HepG2 (cell line): ENCODE measurements at regions not wholly inside any gene's neighbourhood (a gene's known extent, or its start where the extent isn't known, plus 50 kb on each side); places are given as distances from the start of the nearest gene placed in this dataset.

Experiments used
- ATAC-seq: fragments of 200-7000 bp; cut with Tn5 transposase; 3 replicates; pipeline ENCODE4 v1.9.1; 2020; ENCODE audit warnings: mild to moderate bottlenecking, moderate library complexity
- BruUV-seq: library from RNA; stranded (reverse); fragments of 400-500 nt; replicated peaks from 2 replicates; lab custom pipeline; 2021; lab: Mats Ljungman, UMichigan
- CTCF ChIA-PET: fragments of 300-600 bp; formaldehyde crosslinking; extraction: SDS; loops from one replicate; lab custom pipeline; 2021; ENCODE audit warnings: low total read pairs, inconsistent platforms, low intra/inter-chr PET ratio; lab: Yijun Ruan, JAX
- POLR2A ChIA-PET: fragments of 350-600 bp; sonication (Branson Sonifier 250); formaldehyde crosslinking; loops from one replicate; lab custom pipeline; 2020; ENCODE audit warnings: antibody characterized with exemption, inconsistent platforms; lab: Yijun Ruan, JAX
- DNase-seq: peaks from one replicate; pipeline ENCODE4 v3.0.0-alpha.2; 2015; ENCODE audit warnings: low spot score
- FAIRE-seq: peaks from 3 replicates; lab custom pipeline; 2011; peaks lifted over from hg19 to GRCh38; lab: Jason Lieb, UNC
- H2AFZ ChIP-seq: one replicate; pipeline ENCODE4 v1.6.1; 2011; ENCODE audit warnings: low read length, inconsistent platforms
- H3K27ac ChIP-seq: fragments of 300-600 bp; 3 replicates; pipeline ENCODE4 v1.8.0; 2011; ENCODE audit warnings: mixed run types, mild to moderate bottlenecking, mixed read lengths, low read length, inconsistent platforms; ENCODE audit not compliant: insufficient read depth; ENCODE audit errors: extremely low read length
- H3K27me3 ChIP-seq, 2 experiments: fragments of 200-600 bp in 1 of 2; 2 replicates in 1 of 2; 3 replicates in 1 of 2; pipeline versions ENCODE4 v1.6.0 to v1.8.0; 2011; ENCODE audit warnings: low read length in 2 of 2, mild to moderate bottlenecking in 2 of 2, moderate library complexity in 2 of 2, inconsistent platforms in 1 of 2; ENCODE audit not compliant: insufficient read depth in 2 of 2, control insufficient read depth in 1 of 2
- H3K36me3 ChIP-seq, 2 experiments: fragments of 200-600 bp in 1 of 2; replicated peaks in 1 of 2; 2 replicates in 1 of 2; 3 replicates in 1 of 2; pipeline versions ENCODE4 v1.5.1 to v1.8.0; 2011; ENCODE audit warnings: low read length in 2 of 2, inconsistent platforms in 1 of 2; ENCODE audit not compliant: insufficient read depth in 2 of 2, control insufficient read depth in 1 of 2
- H3K4me1 ChIP-seq: 2 replicates; pipeline ENCODE4 v1.5.1; 2012; ENCODE audit warnings: low read length, inconsistent platforms; ENCODE audit not compliant: insufficient read depth
- H3K4me2 ChIP-seq: 2 replicates; pipeline ENCODE4 v1.6.0; 2011; ENCODE audit warnings: low read depth, low read length, inconsistent platforms
- H3K4me3 ChIP-seq, 3 experiments: fragments of 200-600 bp in 1 of 3; sonication (generic), shearing (Covaris generic) in 1 of 3; replicated peaks in 1 of 3; 2 replicates each; pipeline ENCODE4 v1.5.1; 2011 to 2016; ENCODE audit warnings: low read length in 3 of 3, inconsistent platforms in 2 of 3, low read depth in 2 of 3, mild to moderate bottlenecking in 2 of 3, control low read depth in 1 of 3, mixed read lengths in 1 of 3; ENCODE audit not compliant: insufficient read depth in 1 of 3
- H3K79me2 ChIP-seq: one replicate; pipeline ENCODE4 v1.6.1; 2011; ENCODE audit warnings: low read length, inconsistent platforms; ENCODE audit not compliant: insufficient read depth
- H3K9ac ChIP-seq: 2 replicates; pipeline ENCODE4 v1.6.0; 2011; ENCODE audit warnings: mild to moderate bottlenecking, low read depth, low read length, inconsistent platforms; ENCODE audit not compliant: insufficient read depth
- H3K9me3 ChIP-seq: 2 replicates; pipeline ENCODE4 v1.5.1; 2012; ENCODE audit warnings: mild to moderate bottlenecking, low read length
- H4K20me1 ChIP-seq: 2 replicates; pipeline ENCODE4 v1.6.0; 2011; ENCODE audit warnings: inconsistent platforms, mild to moderate bottlenecking, low read length, moderate library complexity; ENCODE audit not compliant: insufficient read depth
- ARNT ChIP-seq: fragments of 450-650 bp; IDR thresholded peaks from 2 replicates; pipeline ENCODE4 v1.6.1; 2017
- BRF2 ChIP-seq: sonication (generic); formaldehyde crosslinking; IDR thresholded peaks from 2 replicates; pipeline ENCODE4 v1.8.1; 2022; ENCODE audit warnings: mild to moderate bottlenecking, missing genetic modification reagents
- CEBPZ ChIP-seq: IDR thresholded peaks from 2 replicates; pipeline ENCODE4 v1.6.1; 2012; ENCODE audit warnings: low read length, improper control_type of control experiment
- MEF2D ChIP-seq: sonication (generic); formaldehyde crosslinking; IDR thresholded peaks from 2 replicates; pipeline ENCODE4 v1.5.1; 2020; ENCODE audit warnings: mild to moderate bottlenecking, missing genetic modification reagents
- MIER2 ChIP-seq: IDR thresholded peaks from 2 replicates; pipeline ENCODE4 v1.6.1; 2016; ENCODE audit warnings: missing biosample characterization, missing genetic modification reagents
- NCOR1 ChIP-seq: fragments of 200-600 bp; sonication (generic); IDR thresholded peaks from 2 replicates; pipeline ENCODE4 v1.7.0; 2017; ENCODE audit warnings: antibody characterized with exemption, low read length, borderline replicate concordance
- NR2F6 ChIP-seq, 2 experiments: IDR thresholded peaks; 2 replicates each; pipeline ENCODE4 v1.6.1; 2016; ENCODE audit warnings: antibody characterized with exemption in 1 of 2, mild to moderate bottlenecking in 1 of 2
- REXO4 ChIP-seq: sonication (generic); formaldehyde crosslinking; IDR thresholded peaks from 2 replicates; pipeline ENCODE4 v1.8.0; 2022; ENCODE audit warnings: missing genetic modification reagents, mild to moderate bottlenecking, borderline replicate concordance
- RFX1 ChIP-seq: fragments of 450-650 bp; IDR thresholded peaks from 2 replicates; pipeline ENCODE4 v1.6.1; 2017
- SALL1 ChIP-seq: sonication (generic); formaldehyde crosslinking; IDR thresholded peaks from 2 replicates; pipeline ENCODE4 v1.8.0; 2022; ENCODE audit warnings: mild to moderate bottlenecking, missing genetic modification reagents
- SMYD3 ChIP-seq: sonication (generic); formaldehyde crosslinking; IDR thresholded peaks from 2 replicates; pipeline ENCODE4 v1.8.1; 2023; ENCODE audit warnings: mild to moderate bottlenecking, missing genetic modification reagents
- ZFYVE20 ChIP-seq: sonication (generic); formaldehyde crosslinking; IDR thresholded peaks from 2 replicates; pipeline ENCODE4 v1.8.0; 2023; ENCODE audit warnings: low read depth, mild to moderate bottlenecking, moderate library complexity, missing genetic modification reagents, borderline replicate concordance
- ZNF205 ChIP-seq: IDR thresholded peaks from 2 replicates; pipeline ENCODE4 v1.6.1; 2018; ENCODE audit warnings: missing biosample characterization, missing genetic modification reagents
- ZNF263 ChIP-seq: sonication (generic); formaldehyde crosslinking; IDR thresholded peaks from 2 replicates; pipeline ENCODE4 v1.4.0; 2020; ENCODE audit warnings: missing genetic modification reagents
- ZNF292 ChIP-seq: sonication (generic); formaldehyde crosslinking; IDR thresholded peaks from 2 replicates; pipeline ENCODE4 v1.8.1; 2022; ENCODE audit warnings: mild to moderate bottlenecking, low read depth, missing genetic modification reagents, borderline replicate concordance
- ZNF382 ChIP-seq: sonication (generic); formaldehyde crosslinking; IDR thresholded peaks from 2 replicates; pipeline ENCODE4 v1.5.0; 2020; ENCODE audit warnings: missing genetic modification reagents, mild to moderate bottlenecking, borderline replicate concordance
- ZNF460 ChIP-seq: sonication (generic); formaldehyde crosslinking; IDR thresholded peaks from 2 replicates; pipeline ENCODE4 v1.5.1; 2020; ENCODE audit warnings: missing genetic modification reagents, mild to moderate bottlenecking, borderline replicate concordance
- ZNF512B ChIP-seq: sonication (generic); formaldehyde crosslinking; IDR thresholded peaks from 2 replicates; pipeline ENCODE4 v1.5.1; 2020; ENCODE audit warnings: missing genetic modification reagents, mild to moderate bottlenecking, borderline replicate concordance
- WGBS: methylation state at CpG from one replicate; pipeline ENCODE4 v1.1.6; 2017; ENCODE audit warnings: low lambda C conversion rate; 5-methylcytosine and 5-hydroxymethylcytosine counted together
- in situ Hi-C: cut with HindIII; loops from 2 replicates; pipeline ENCODE4 v1.10.0; 2017; ENCODE audit warnings: low pct_unique_long_range_greater_than_20kb; ENCODE audit not compliant: extremely low pct_ligation_motif_present
- intact Hi-C: fragments of 100-400 bp; cut with micrococcal nuclease; formaldehyde crosslinking; loops from one replicate; pipeline ENCODE4 v1.10.0; 2022; ENCODE audit not compliant: unreplicated experiment

GRCh38 chr1:100607628-100608240 lies 69.8 kb downstream of the GPR88 start:
- Histone ChIP-seq H3K9ac (no peak overlapping the region), H3K36me3 (no peaks in the 10 kb centered on the region), H3K4me1 (no peaks in the 10 kb centered on the region), H3K27ac (no peak overlapping the region), H3K27me3 (no peaks in the 10 kb centered on the region; a peak in 1 of 5 replicates), H3K4me2 (no peak overlapping the region), H2AFZ (no peak overlapping the region), H3K9me3 (no peaks in the 10 kb centered on the region), H3K79me2 (no peaks in the 10 kb centered on the region), H3K4me3 (no peak overlapping the region), H4K20me1 (no peaks in the 10 kb centered on the region)
- DNase-seq: no peak
- ChIA-PET POLR2A (no interaction called here), CTCF (no interaction called here)
- ATAC-seq: no peak
- 0% methylated on average over 1 of the region's 1 CpG for WGBS
- no peak for FAIRE-seq
- in situ Hi-C loops (loop anchor here (10.0 kb wide), 1 partner anchor 257 kb away; no protein-coding TSS in a partner anchor), intact Hi-C loops (no loop called here)
- BruUV-seq: no TSS peak
- no peak for TF ChIP-seq RFX1
- no peak for TF ChIP-seq ZNF512B
- no peak for TF ChIP-seq MIER2 (CRISPR knock-in tag)
- TF ChIP-seq ZNF382 (CRISPR knock-in tag): no peak
- TF ChIP-seq REXO4 (CRISPR knock-in tag): no peak
- TF ChIP-seq CEBPZ: no peak
- TF ChIP-seq NR2F6 (IDR thresholded peaks at IDR 0.05): no peak
- no peak for TF ChIP-seq NR2F6 (CRISPR knock-in tag; IDR thresholded peaks at IDR 0.05)
- TF ChIP-seq NCOR1: no peak
- TF ChIP-seq ARNT: no peak
- no peak for TF ChIP-seq MEF2D (CRISPR knock-in tag)
- TF ChIP-seq ZNF205 (CRISPR knock-in tag): no peak
- no peak for TF ChIP-seq ZNF263 (CRISPR knock-in tag)
- no peak for TF ChIP-seq ZNF292 (CRISPR knock-in tag)
- TF ChIP-seq SALL1 (CRISPR knock-in tag): no peak
- TF ChIP-seq BRF2 (CRISPR knock-in tag): no peak
- TF ChIP-seq ZNF460: no peak
- TF ChIP-seq SMYD3 (CRISPR knock-in tag): no peak
- TF ChIP-seq ZFYVE20 (CRISPR knock-in tag): no peak
